ENCODE measurements at regions not wholly inside any gene's neighbourhood (a gene's known extent, or its start where the extent isn't known, plus 50 kb on each side); places are given as distances from the start of the nearest gene placed in this dataset.

- no peak overlapping the region for H3K27ac ChIP-seq (ENCODE audit: low read length in 2 of 2)
- H2AFZ ChIP-seq (ENCODE audit: insufficient read depth, low read depth, low read length, poor library complexity, severe bottlenecking): no peak overlapping the region
- POLR2A ChIA-PET: no interaction called here
- H3K4me1 Mint-ChIP-seq: no peaks in the 10 kb centered on the region
- H3K27me3 Mint-ChIP-seq: no peaks in the 10 kb centered on the region
- no peaks in the 10 kb centered on the region for H3K9me3 Mint-ChIP-seq (ENCODE audit: insufficient read depth)
- no peaks in the 10 kb centered on the region for H3K4me1 ChIP-seq (ENCODE audit: control insufficient read depth in 2 of 2, insufficient read depth in 2 of 2, low read length in 2 of 2)
- no peaks in the 10 kb centered on the region for H3K36me3 ChIP-seq (replicated peaks in 1 of 2; ENCODE audit: control extremely low read depth in 1 of 2, control insufficient read depth in 1 of 2, extremely low read depth in 1 of 2, insufficient read depth in 2 of 2, low read length in 1 of 2)
- no peaks in the 10 kb centered on the region for H3K79me2 ChIP-seq (ENCODE audit: control insufficient read depth, insufficient read depth, low read length)
- WGBS (ENCODE audit: insufficient coverage): 100% methylated on average over 1 of the region's 2 CpGs
- no peaks in the 10 kb centered on the region for H3K27me3 ChIP-seq (replicated peaks in 1 of 4; ENCODE audit: control extremely low read depth in 1 of 4, control insufficient read depth in 3 of 4, insufficient read depth in 4 of 4, low read length in 3 of 4)
- H4K20me1 ChIP-seq (ENCODE audit: control insufficient read depth, insufficient read depth, low read length, poor library complexity, severe bottlenecking): no peaks in the 10 kb centered on the region
- ATAC-seq (ENCODE audit: low read depth): no peak
- DNase-seq: no peak
- TF ChIP-seq EZH2 (IDR thresholded peaks at IDR 0.05; ENCODE audit: borderline replicate concordance, insufficient read depth, low read depth, low read length, poor library complexity, severe bottlenecking) (no peak), CTCF (IDR thresholded peaks at IDR 0.05) (no peak)
- CTCF ChIA-PET: no interaction called here
- H3K4me3 Mint-ChIP-seq: no peak overlapping the region
- no peak overlapping the region for H3K4me2 ChIP-seq (replicated peaks; ENCODE audit: low read depth, low read length, poor library complexity, severe bottlenecking)
- H3K9me3 ChIP-seq (ENCODE audit: control extremely low read depth in 1 of 3, control insufficient read depth in 2 of 3, insufficient read depth in 1 of 3, low read length in 2 of 3): no peaks in the 10 kb centered on the region
- H3K27ac Mint-ChIP-seq: no peak overlapping the region
- intact Hi-C loops (cut with micrococcal nuclease): no loop called here
- H3K4me3 ChIP-seq (ENCODE audit: control extremely low read depth in 1 of 5, extremely low read depth in 1 of 5, insufficient read depth in 1 of 5, low read depth in 2 of 5, low read length in 4 of 5): no peak overlapping the region
- H3K9ac ChIP-seq (ENCODE audit: low read length): no peak overlapping the region
Measured at GRCh38 chr14:27040552-27040951, 442.7 kb upstream of the NOVA1 start.

GRCh38 chr14:27049701-27050100 lies 451.9 kb upstream of the NOVA1 start:
- no peaks in the 10 kb centered on the region for H3K36me3 ChIP-seq (replicated peaks in 1 of 2; ENCODE audit: control extremely low read depth in 1 of 2, control insufficient read depth in 1 of 2, extremely low read depth in 1 of 2, insufficient read depth in 2 of 2, low read length in 1 of 2)
- Mint-ChIP-seq H3K27me3 (no peaks in the 10 kb centered on the region), H3K4me1 (no peaks in the 10 kb centered on the region), H3K27ac (no peak overlapping the region), H3K9me3 (ENCODE audit: insufficient read depth) (peaks cover 4% of the 10 kb centered on the region), H3K4me3 (no peak overlapping the region)
- no peak overlapping the region for H2AFZ ChIP-seq (ENCODE audit: insufficient read depth, low read depth, low read length, poor library complexity, severe bottlenecking)
- no peak for ATAC-seq (ENCODE audit: low read depth)
- H3K27ac ChIP-seq (ENCODE audit: low read length in 2 of 2): no peak overlapping the region
- H3K27me3 ChIP-seq (replicated peaks in 1 of 4; ENCODE audit: control extremely low read depth in 1 of 4, control insufficient read depth in 3 of 4, insufficient read depth in 4 of 4, low read length in 3 of 4): no peaks in the 10 kb centered on the region
- intact Hi-C loops (cut with micrococcal nuclease): no loop called here
- H3K9me3 ChIP-seq (ENCODE audit: control extremely low read depth in 1 of 3, control insufficient read depth in 2 of 3, insufficient read depth in 1 of 3, low read length in 2 of 3): no peaks in the 10 kb centered on the region
- H3K9ac ChIP-seq (ENCODE audit: low read length): no peak overlapping the region
- 84% methylated on average over 2 of the region's 3 CpGs for WGBS (ENCODE audit: insufficient coverage)
- H3K4me2 ChIP-seq (replicated peaks; ENCODE audit: low read depth, low read length, poor library complexity, severe bottlenecking): no peak overlapping the region
- H4K20me1 ChIP-seq (ENCODE audit: control insufficient read depth, insufficient read depth, low read length, poor library complexity, severe bottlenecking): no peaks in the 10 kb centered on the region
- no peak for TF ChIP-seq CTCF (IDR thresholded peaks at IDR 0.05)
- TF ChIP-seq EZH2 (IDR thresholded peaks at IDR 0.05; ENCODE audit: borderline replicate concordance, insufficient read depth, low read depth, low read length, poor library complexity, severe bottlenecking): no peak
- no peak for DNase-seq
- no peak overlapping the region for H3K4me3 ChIP-seq (ENCODE audit: control extremely low read depth in 1 of 5, extremely low read depth in 1 of 5, insufficient read depth in 1 of 5, low read depth in 2 of 5, low read length in 4 of 5)
- no peaks in the 10 kb centered on the region for H3K79me2 ChIP-seq (ENCODE audit: control insufficient read depth, insufficient read depth, low read length)
- POLR2A ChIA-PET: no interaction called here
- H3K4me1 ChIP-seq (ENCODE audit: control insufficient read depth in 2 of 2, insufficient read depth in 2 of 2, low read length in 2 of 2): no peaks in the 10 kb centered on the region
- CTCF ChIA-PET: no interaction called here
